ENCODE measurements at regions not wholly inside any gene's neighbourhood (a gene's known extent, or its start where the extent isn't known, plus 50 kb on each side); places are given as distances from the start of the nearest gene placed in this dataset.
"Not testable (repeated sequence)": the region's sequence is repeated elsewhere in the genome, so short reads cannot be mapped to it uniquely, and the experiment has no call there.

DNA sequence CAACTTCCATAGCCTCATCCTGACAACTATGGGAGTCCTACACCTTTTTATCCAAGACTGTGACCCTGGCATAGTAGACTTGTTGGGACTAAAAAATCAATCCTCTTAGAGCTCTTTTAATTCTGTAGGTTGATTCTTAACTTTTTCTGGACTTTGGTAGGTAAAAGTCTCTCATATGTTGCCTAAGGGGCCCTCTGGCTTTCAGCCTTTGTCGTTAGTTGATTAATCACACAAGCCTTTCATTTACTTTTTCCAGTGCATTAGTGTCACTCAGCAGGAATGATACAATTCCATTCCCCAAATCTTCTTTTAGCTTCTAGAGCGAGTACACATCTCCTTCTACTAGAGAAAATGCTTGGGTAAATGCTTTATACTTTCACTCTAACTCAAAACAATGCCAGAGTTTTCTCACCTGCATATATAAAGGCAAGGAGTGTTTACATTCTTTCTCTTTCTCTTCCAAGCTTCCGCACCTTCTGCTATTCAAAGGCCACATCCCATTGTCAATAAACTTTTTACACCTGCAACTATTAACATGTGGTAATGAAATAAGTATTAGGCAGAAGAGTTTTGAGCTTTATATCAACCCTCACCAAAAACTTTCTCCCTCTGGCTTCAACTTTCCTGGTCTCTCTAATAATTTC lies 516.6 kb downstream of the FAM181B start:
- DNase-seq (ENCODE audit: low read depth in 3 of 3) = no peak

GRCh38 chr11:82210011-82210410 lies 523.7 kb downstream of the FAM181B start:
- no peak for DNase-seq (ENCODE audit: low read depth in 3 of 3)

GRCh38 chr11:82195283-82195682 lies 538.4 kb downstream of the FAM181B start:
- DNase-seq (ENCODE audit: low read depth in 3 of 3) = no peak

DNA sequence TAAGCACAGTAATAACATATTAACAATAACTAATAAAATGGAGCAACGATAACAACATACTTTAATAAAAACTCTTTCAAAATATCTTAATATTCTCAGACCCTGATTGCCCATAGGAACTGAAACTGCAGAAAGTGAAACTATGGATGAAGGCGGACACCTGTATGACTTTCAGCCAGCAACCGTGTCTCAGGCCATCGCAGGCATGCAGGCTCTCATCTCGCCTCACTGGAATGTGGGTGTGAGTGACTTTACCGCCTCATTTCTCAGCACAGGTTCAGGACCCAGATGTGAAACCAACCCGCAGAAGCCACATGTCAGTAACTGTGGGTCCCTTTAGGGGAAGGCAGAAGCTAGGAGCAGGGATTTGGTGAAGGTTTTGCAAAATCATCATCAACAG lies 539.1 kb downstream of the FAM181B start:
- no peak for DNase-seq (ENCODE audit: low read depth in 3 of 3)

GRCh38 chr11:82191695-82192094 lies 542.0 kb downstream of the FAM181B start:
- DNase-seq (ENCODE audit: low read depth in 3 of 3) = no peak

DNA sequence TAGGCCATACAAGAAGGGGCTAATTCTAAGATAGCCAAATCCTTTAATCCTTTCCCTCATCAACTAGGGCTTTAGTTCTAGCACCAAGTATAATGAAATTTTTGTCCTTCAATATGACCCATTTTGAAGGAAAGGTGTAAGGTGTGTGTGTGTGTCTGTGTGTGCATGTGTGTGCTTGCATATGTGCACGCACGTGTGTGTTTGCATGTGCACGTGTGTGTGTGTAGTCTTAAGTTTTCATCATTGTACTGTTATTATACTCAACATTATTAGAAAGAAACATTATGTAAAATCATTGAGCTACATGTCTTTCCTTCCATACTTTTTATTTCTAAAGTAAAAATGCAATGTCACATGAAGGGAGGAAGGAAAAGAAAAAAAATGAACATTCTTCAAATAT lies 547.7 kb downstream of the FAM181B start:
- DNase-seq (ENCODE audit: low read depth in 3 of 3) = no peak

GRCh38 chr11:82184966-82185365 lies 548.7 kb downstream of the FAM181B start:
- no peak for DNase-seq (ENCODE audit: low read depth in 3 of 3)

GRCh38 chr11:82183346-82183745 lies 550.3 kb downstream of the FAM181B start:
- no peak for DNase-seq (ENCODE audit: low read depth in 3 of 3)

- DNase-seq (ENCODE audit: low read depth in 3 of 3) = not testable (repeated sequence)
These were observed 551.0 kb downstream of the FAM181B start for GRCh38 chr11:82182697-82183096.

DNA sequence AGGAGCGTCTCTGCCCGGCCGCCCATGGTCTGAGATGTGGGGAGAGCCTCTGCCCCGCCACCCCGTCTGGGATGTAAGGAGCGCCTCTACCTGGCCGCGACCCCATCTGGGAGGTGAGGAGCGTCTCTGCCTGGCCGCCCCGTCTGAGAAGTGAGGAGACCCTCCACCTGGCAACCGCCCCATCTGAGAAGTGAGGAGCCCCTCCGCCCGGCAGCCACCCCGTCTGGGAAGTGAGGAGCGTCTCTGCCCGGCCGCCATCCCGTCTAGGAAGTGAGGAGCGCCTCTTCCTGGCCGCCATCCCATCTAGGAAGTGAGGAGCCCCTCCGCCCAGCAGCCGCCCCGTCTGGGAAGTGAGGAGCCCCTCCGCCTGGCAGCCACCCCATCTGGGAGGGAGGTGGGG lies 551.9 kb downstream of the FAM181B start:
- DNase-seq (ENCODE audit: low read depth in 3 of 3) = not testable (repeated sequence)

GRCh38 chr11:82176945-82177344 lies 556.7 kb downstream of the FAM181B start:
- no peak for DNase-seq (ENCODE audit: low read depth in 3 of 3)

DNA sequence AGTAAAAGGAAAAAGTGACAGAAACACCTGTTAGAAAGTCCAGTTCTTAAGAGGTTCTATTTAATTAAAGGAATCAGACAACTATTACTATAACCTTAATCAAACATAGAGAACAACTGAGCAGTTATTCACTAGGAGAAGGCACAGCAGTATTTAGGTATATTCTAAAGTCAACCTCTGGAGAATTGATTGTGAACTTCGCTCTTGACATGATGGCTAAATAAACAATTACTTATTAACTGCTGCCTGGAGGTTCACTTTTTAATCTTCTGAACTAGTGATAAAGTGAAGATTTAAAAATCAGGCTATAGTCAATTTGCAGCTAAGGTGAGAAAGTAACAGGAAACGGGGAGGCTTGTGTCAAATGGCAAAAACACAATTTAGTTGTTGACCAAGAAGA lies 557.3 kb downstream of the FAM181B start:
- no peak for DNase-seq (ENCODE audit: low read depth in 3 of 3)

GRCh38 chr11:82174610-82175009 lies 559.1 kb downstream of the FAM181B start:
- DNase-seq (ENCODE audit: low read depth in 3 of 3) = no peak

- DNase-seq (ENCODE audit: low read depth in 3 of 3) = no peak
These were observed 586.9 kb downstream of the FAM181B start for GRCh38 chr11:82146789-82147188.

- no peak for DNase-seq (ENCODE audit: low read depth in 3 of 3)
These were observed 614.7 kb downstream of the FAM181B start for GRCh38 chr11:82118946-82119345.

GRCh38 chr11:82117362-82117761 lies 616.3 kb downstream of the FAM181B start:
- DNase-seq (ENCODE audit: low read depth in 3 of 3) = no peak

- no peak for DNase-seq (ENCODE audit: low read depth in 3 of 3)
These were observed 628.2 kb downstream of the FAM181B start for GRCh38 chr11:82105331-82105998.

- no peak for DNase-seq (ENCODE audit: low read depth in 3 of 3)
These were observed 640.8 kb downstream of the FAM181B start for GRCh38 chr11:82092904-82093303.

GRCh38 chr11:82089426-82089825 lies 644.2 kb downstream of the FAM181B start:
- no peak for DNase-seq (ENCODE audit: low read depth in 3 of 3)

GRCh38 chr11:82085493-82085892 lies 648.2 kb downstream of the FAM181B start:
- no peak for DNase-seq (ENCODE audit: low read depth in 3 of 3)

DNA sequence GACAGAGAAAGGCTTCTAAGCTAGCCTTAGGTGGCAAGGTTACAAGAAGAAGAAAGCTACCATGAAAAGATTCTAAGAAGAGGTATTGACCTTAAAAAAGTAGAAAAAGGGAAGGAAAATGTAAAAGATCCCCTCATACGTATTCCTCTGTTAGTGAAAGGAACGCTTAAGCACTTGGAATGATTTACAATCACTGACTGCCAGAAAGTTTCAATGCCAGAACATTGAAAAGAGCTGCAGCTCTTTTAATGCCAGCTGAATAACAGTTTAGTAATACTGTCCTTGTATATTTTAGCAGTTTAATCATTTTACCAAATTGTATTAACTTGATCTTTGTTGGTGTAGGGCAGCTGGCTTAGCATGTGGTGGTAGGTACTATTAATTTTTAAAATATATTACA lies 650.7 kb downstream of the FAM181B start:
- no peak for DNase-seq (ENCODE audit: low read depth in 3 of 3)

DNA sequence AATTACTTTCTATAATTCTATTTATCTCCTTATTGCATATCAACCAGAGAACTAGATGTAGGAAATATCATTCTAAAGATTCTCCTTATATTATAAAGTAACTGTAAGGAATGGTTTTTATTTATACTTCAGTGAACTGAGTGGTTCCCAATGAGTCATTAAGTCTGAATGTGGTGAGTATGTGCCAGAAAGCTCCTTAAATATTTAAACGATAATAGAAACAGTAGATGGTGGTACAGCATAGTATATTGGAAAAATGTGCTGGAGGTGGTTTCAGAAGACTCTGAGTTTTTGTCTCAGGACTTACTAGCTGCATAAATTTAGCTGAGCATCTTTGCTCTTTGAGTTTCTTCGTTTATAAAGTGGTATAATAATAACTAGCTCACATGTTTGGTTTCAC lies 653.5 kb downstream of the FAM181B start:
- no peak for DNase-seq (ENCODE audit: low read depth in 3 of 3)

DNA sequence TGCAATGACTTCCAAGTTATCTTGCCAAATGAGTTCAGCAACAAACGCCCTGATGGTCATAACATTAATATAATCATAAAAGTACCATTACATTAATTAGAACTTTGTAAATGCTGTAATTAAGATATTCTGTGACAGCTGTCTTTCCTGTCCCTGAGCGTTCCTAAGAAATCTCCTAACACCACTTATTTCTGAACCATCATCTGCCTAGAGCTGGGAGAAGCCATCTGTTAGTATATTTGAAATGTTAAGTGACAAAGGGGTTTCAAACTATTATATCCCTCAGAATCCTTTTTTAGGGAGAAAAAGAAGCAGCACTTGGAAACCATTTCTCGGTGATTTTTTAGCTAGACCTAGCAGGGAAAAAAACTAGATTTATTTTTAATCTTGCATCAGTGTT lies 657.5 kb downstream of the FAM181B start:
- no peak for DNase-seq (ENCODE audit: low read depth in 3 of 3)

DNA sequence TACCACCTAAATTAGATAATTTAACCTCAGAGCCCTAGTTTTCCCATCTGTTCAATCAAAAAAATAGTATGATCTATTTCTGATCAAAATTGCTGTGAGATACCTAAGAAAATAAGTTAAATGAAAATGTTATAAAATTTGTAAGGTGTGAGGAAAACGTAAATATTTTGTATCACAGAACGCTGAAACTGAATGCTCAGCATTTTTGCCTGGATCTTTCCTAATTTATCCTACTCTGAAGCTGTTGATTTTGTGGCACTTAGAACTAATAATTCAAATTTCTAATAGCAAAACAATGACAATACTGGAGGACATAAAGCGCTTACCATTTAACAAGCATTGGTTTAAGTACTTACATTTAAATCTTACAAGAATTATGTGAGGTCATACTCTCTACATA lies 674.2 kb downstream of the FAM181B start:
- no peak for DNase-seq (ENCODE audit: low read depth in 3 of 3)

All from stimulated activated CD4-positive, alpha-beta T cell treated with anti-CD3 and anti-CD28 coated beads, TNF-alpha, amount 100 ng/mL, for 24 hours (primary cell).